Esophagus squamous epithelium (tissue), 5 donors: ENCODE measurements at regions not wholly inside any gene's neighbourhood (a gene's known extent, or its start where the extent isn't known, plus 50 kb on each side); places are given as distances from the start of the nearest gene placed in this dataset.

Experiments
- DNase-seq: peaks from one replicate; lab custom pipeline; 2025; lab: John Stamatoyannopoulos, UW
- H3K27ac ChIP-seq, 4 donors: fragments of 200-600 bp; sonication (generic); one replicate each; pipeline ENCODE4 v1.5.1; 2016 to 2019; ENCODE audit warnings: mild to moderate bottlenecking in 1 of 4
- H3K27me3 ChIP-seq, 4 donors: fragments of 200-600 bp; sonication (generic); 1 replicate in 3 of 4; 2 replicates in 1 of 4; pipeline versions ENCODE4 v1.5.1 to v1.6.0; 2017 to 2021; ENCODE audit warnings: antibody characterized with exemption in 1 of 4
- H3K36me3 ChIP-seq, 3 donors: fragments of 200-600 bp; sonication (generic); one replicate each; pipeline ENCODE4 v1.5.1; 2016 to 2019
- H3K4me1 ChIP-seq, 3 donors: fragments of 200-600 bp; sonication (generic); one replicate each; pipeline ENCODE4 v1.5.1; 2017 to 2019
- H3K4me3 ChIP-seq, 4 donors: fragments of 200-600 bp; sonication (generic); 1 replicate in 3 of 4; 2 replicates in 1 of 4; pipeline ENCODE4 v1.5.1; 2016 to 2019; ENCODE audit warnings: mild to moderate bottlenecking in 2 of 4, moderate library complexity in 1 of 4
- H3K9me3 ChIP-seq, 3 donors: fragments of 200-600 bp; sonication (generic); one replicate each; pipeline ENCODE4 v1.5.1; 2016 to 2019
- POLR2A ChIP-seq, 4 donors: fragments of 450-650 bp; IDR thresholded peaks; one replicate each; pipeline ENCODE4 v1.6.1; 2017; ENCODE audit warnings: antibody characterized with exemption in 4 of 4, mild to moderate bottlenecking in 4 of 4, moderate library complexity in 3 of 4
- WGBS, 2 donors: methylation state at CpG; one replicate each; pipeline ENCODE4 v1.1.5; 2018; 5-methylcytosine and 5-hydroxymethylcytosine counted together
- intact Hi-C: fragments of 100-400 bp; cut with DNase I; formaldehyde crosslinking; loops from one replicate; pipeline ENCODE4 v1.15.0; 2022
- TF ChIP-seq, protein P1 (sequence below), 6 experiments: fragments of 450-650 bp in 4 of 6; fragments of 200-600 bp in 2 of 6; sonication (generic) in 2 of 6; IDR thresholded peaks; one replicate each; pipeline ENCODE4 v1.5.1; 2016 to 2019; ENCODE audit warnings: antibody characterized with exemption in 6 of 6, mild to moderate bottlenecking in 4 of 6, moderate library complexity in 4 of 6
- donor health status: DM: yes; HTN: yes; CAD: no.

DNA sequence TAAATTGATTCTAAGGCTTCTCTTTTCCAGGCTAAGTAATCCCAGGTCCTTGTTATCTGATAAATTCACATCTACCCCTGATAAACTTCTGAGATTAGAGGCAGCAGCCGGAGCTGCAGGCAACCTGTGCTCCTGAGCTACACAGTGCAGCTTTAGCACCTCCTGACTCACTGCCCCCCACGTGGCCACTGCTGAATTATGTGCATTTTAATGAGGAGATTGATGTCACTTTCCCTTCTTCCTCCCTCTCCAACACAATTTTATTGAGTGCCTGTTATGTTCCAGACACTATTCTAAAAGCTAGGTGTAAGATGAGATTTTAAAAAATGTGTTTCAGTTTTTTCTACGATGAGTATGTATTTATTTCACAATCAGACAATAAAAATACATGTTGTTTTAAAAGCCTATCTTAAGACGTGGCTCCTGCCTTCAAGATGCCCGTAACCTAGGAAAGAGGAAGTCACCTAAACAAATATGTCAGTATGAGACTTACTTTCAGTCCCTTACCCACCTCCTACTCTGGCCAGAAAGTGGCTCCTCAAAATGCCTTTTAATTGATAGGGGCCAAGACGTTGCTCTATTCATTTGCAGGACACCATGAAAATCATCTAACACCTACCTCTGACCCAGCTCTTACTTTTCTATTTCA lies 161.5 kb upstream of the PFN2 start:
- TF ChIP-seq, protein P1, sequence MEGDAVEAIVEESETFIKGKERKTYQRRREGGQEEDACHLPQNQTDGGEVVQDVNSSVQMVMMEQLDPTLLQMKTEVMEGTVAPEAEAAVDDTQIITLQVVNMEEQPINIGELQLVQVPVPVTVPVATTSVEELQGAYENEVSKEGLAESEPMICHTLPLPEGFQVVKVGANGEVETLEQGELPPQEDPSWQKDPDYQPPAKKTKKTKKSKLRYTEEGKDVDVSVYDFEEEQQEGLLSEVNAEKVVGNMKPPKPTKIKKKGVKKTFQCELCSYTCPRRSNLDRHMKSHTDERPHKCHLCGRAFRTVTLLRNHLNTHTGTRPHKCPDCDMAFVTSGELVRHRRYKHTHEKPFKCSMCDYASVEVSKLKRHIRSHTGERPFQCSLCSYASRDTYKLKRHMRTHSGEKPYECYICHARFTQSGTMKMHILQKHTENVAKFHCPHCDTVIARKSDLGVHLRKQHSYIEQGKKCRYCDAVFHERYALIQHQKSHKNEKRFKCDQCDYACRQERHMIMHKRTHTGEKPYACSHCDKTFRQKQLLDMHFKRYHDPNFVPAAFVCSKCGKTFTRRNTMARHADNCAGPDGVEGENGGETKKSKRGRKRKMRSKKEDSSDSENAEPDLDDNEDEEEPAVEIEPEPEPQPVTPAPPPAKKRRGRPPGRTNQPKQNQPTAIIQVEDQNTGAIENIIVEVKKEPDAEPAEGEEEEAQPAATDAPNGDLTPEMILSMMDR (IDR thresholded peaks at IDR 0.05), result no peak
- TF ChIP-seq POLR2A (IDR thresholded peaks at IDR 0.05), result no peak
- intact Hi-C loops, result no loop called here
- Histone ChIP-seq H3K27ac (no peak overlapping the region), H3K4me1 (no peaks in the 10 kb centered on the region), H3K36me3 (no peaks in the 10 kb centered on the region), H3K4me3 (no peak overlapping the region), H3K9me3 (no peaks in the 10 kb centered on the region), H3K27me3 (no peaks in the 10 kb centered on the region)
- no peak for DNase-seq
- 53 to 65% methylated on average over 6 of the region's 6 CpGs for WGBS, 2 donors

GRCh38 chr3:150131663-150132062 lies 161.0 kb upstream of the PFN2 start:
- TF ChIP-seq POLR2A (IDR thresholded peaks at IDR 0.05), result no peak
- TF ChIP-seq, protein P1 (IDR thresholded peaks at IDR 0.05), result no peak
- H3K27ac ChIP-seq, result no peak overlapping the region
- no peak overlapping the region for H3K4me3 ChIP-seq
- no peaks in the 10 kb centered on the region for H3K9me3 ChIP-seq
- WGBS, 2 donors, result 82 to 84% methylated on average over 3 of the region's 3 CpGs
- H3K27me3 ChIP-seq, result no peaks in the 10 kb centered on the region
- no peak for DNase-seq
- no peaks in the 10 kb centered on the region for H3K36me3 ChIP-seq
- intact Hi-C loops, result no loop called here
- H3K4me1 ChIP-seq, result no peaks in the 10 kb centered on the region

- Histone ChIP-seq H3K27me3 (no peaks in the 10 kb centered on the region), H3K27ac (no peak overlapping the region), H3K4me3 (no peak overlapping the region), H3K9me3 (no peaks in the 10 kb centered on the region), H3K36me3 (no peaks in the 10 kb centered on the region), H3K4me1 (no peaks in the 10 kb centered on the region)
- WGBS, 2 donors, result 77 to 97% methylated on average over 2 to 4 of the region's 5 CpGs
- no peak for DNase-seq
- intact Hi-C loops, result no loop called here
- TF ChIP-seq POLR2A (IDR thresholded peaks at IDR 0.05), result no peak
- TF ChIP-seq, protein P1 (IDR thresholded peaks at IDR 0.05), result no peak
Measured at GRCh38 chr3:150130404-150131100, 159.9 kb upstream of the PFN2 start.

DNA sequence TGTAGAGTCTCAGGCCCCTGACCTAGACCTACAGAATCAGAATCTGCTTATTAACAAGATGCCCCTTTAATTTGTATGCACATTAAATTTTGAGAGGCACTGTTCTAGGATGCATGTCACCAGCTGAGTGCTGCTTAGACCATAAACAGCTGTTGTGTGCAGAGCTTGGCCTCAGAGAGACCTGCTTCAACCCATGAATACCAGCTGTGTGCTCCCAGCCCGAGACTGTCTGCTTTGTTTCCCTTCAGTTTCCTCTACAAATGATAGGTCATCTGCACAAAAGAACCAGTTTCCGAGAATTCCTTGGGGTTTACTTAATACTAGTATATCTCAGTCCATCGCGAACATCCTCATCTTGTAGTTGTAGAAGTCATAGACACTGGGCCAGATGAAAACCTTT lies 158.5 kb upstream of the PFN2 start:
- Histone ChIP-seq H3K4me1 (no peaks in the 10 kb centered on the region), H3K27me3 (no peaks in the 10 kb centered on the region), H3K27ac (no peak overlapping the region), H3K4me3 (no peak overlapping the region), H3K9me3 (no peaks in the 10 kb centered on the region), H3K36me3 (no peaks in the 10 kb centered on the region)
- WGBS, 2 donors, result 76 to 87% methylated on average over 4 of the region's 4 CpGs
- TF ChIP-seq, protein P1 (IDR thresholded peaks at IDR 0.05), result no peak
- no peak for TF ChIP-seq POLR2A (IDR thresholded peaks at IDR 0.05)
- no peak for DNase-seq
- intact Hi-C loops, result no loop called here

DNA sequence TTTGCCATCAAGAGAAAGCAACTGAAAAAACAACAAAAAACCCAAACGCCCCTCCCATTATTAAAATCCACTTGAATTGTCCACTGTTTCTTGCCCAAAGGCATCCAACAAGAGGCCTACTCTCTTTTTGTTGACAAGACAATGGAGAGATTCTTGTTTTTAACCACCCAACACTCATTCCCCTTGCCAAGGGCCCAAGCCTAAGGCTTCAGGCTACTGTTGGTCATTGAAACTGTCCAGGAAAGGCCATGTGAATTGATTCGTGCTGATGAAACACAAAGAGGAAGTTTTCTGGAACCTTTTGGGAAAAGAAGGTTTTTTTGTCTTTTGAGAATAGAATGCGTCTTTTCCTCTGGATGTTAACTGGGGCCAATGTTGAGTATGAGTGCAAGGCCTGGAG lies 157.4 kb upstream of the PFN2 start:
- WGBS, 2 donors, result 49 to 52% methylated on average over 3 of the region's 3 CpGs
- H3K27me3 ChIP-seq, result no peaks in the 10 kb centered on the region
- DNase-seq, result no peak
- TF ChIP-seq, protein P1 (IDR thresholded peaks at IDR 0.05), result no peak
- no peak for TF ChIP-seq POLR2A (IDR thresholded peaks at IDR 0.05)
- H3K4me1 ChIP-seq, result no peaks in the 10 kb centered on the region
- no peaks in the 10 kb centered on the region for H3K9me3 ChIP-seq
- H3K27ac ChIP-seq, result no peak overlapping the region
- no peaks in the 10 kb centered on the region for H3K36me3 ChIP-seq
- no peak overlapping the region for H3K4me3 ChIP-seq
- intact Hi-C loops, result no loop called here
